H9 (cell line): ENCODE measurements at regions not wholly inside any gene's neighbourhood (a gene's known extent, or its start where the extent isn't known, plus 50 kb on each side); places are given as distances from the start of the nearest gene placed in this dataset.

Source experiments
- DNase-seq: peaks from one replicate; pipeline ENCODE4 v3.0.0-alpha.2; 2017
- H2AFZ ChIP-seq: one replicate; pipeline ENCODE4 v1.6.1; 2013; ENCODE audit warnings: mild to moderate bottlenecking, low read length, control low read depth, moderate library complexity
- H2AK5ac ChIP-seq: 2 replicates; pipeline ENCODE4 v1.6.1; 2013; ENCODE audit warnings: low read length, control low read depth, mixed read lengths; ENCODE audit not compliant: insufficient read length
- H2BK120ac ChIP-seq: one replicate; pipeline ENCODE4 v1.6.1; 2013; ENCODE audit warnings: low read depth, mild to moderate bottlenecking, low read length, control low read depth, inconsistent platforms; ENCODE audit not compliant: poor library complexity, severe bottlenecking
- H2BK12ac ChIP-seq: 2 replicates; pipeline ENCODE4 v1.6.1; 2013; ENCODE audit warnings: low read length, control low read depth, mixed read lengths, low read depth; ENCODE audit not compliant: insufficient read length
- H2BK15ac ChIP-seq: 2 replicates; pipeline ENCODE4 v1.6.1; 2013; ENCODE audit warnings: low read depth, low read length, control low read depth
- H2BK20ac ChIP-seq: one replicate; pipeline ENCODE4 v1.6.1; 2013; ENCODE audit warnings: low read depth, mild to moderate bottlenecking, low read length, control low read depth, inconsistent platforms; ENCODE audit not compliant: poor library complexity, severe bottlenecking
- H2BK5ac ChIP-seq: 2 replicates; pipeline ENCODE4 v1.6.1; 2013; ENCODE audit warnings: low read length, control low read depth, mixed read lengths; ENCODE audit not compliant: insufficient read length
- H3K14ac ChIP-seq: 2 replicates; pipeline ENCODE4 v1.6.1; 2013; ENCODE audit warnings: low read length, control low read depth; ENCODE audit not compliant: insufficient read depth
- H3K18ac ChIP-seq: 2 replicates; pipeline ENCODE4 v1.6.1; 2013; ENCODE audit warnings: low read depth, mild to moderate bottlenecking, mixed read lengths, low read length, control low read depth; ENCODE audit not compliant: insufficient read length
- H3K23ac ChIP-seq: 2 replicates; pipeline ENCODE4 v1.6.1; 2013; ENCODE audit warnings: low read length, control low read depth, mixed read lengths, low read depth; ENCODE audit not compliant: insufficient read length
- H3K23me2 ChIP-seq: 2 replicates; pipeline ENCODE4 v1.6.1; 2013; ENCODE audit warnings: low read depth, mild to moderate bottlenecking, mixed read lengths, low read length, control low read depth; ENCODE audit not compliant: insufficient read length, poor library complexity, severe bottlenecking
- H3K27ac ChIP-seq: 2 replicates; pipeline ENCODE4 v1.5.1; 2013; ENCODE audit warnings: low read length, control low read depth, mixed read lengths, low read depth; ENCODE audit not compliant: insufficient read length
- H3K27me3 ChIP-seq: 2 replicates; pipeline ENCODE4 v1.6.1; 2013; ENCODE audit warnings: low read length, control low read depth, inconsistent platforms; ENCODE audit not compliant: insufficient read depth
- H3K4ac ChIP-seq: 2 replicates; pipeline ENCODE4 v1.6.1; 2013; ENCODE audit warnings: low read depth, mild to moderate bottlenecking, control low read depth, inconsistent platforms, low read length, moderate library complexity
- H3K4me1 ChIP-seq: 2 replicates; pipeline ENCODE4 v1.6.1; 2013; ENCODE audit warnings: low read length, control low read depth, inconsistent platforms; ENCODE audit not compliant: insufficient read depth
- H3K4me2 ChIP-seq: 2 replicates; pipeline ENCODE4 v1.6.1; 2013; ENCODE audit warnings: low read length, control low read depth, mixed read lengths; ENCODE audit not compliant: insufficient read length, insufficient read depth
- H3K56ac ChIP-seq: 2 replicates; pipeline ENCODE4 v1.6.1; 2013; ENCODE audit warnings: low read depth, mild to moderate bottlenecking, mixed read lengths, low read length, control low read depth; ENCODE audit not compliant: insufficient read length
- H3K79me1 ChIP-seq: 2 replicates; pipeline ENCODE4 v1.6.1; 2013; ENCODE audit warnings: low read depth, mild to moderate bottlenecking, moderate library complexity, low read length, control low read depth, inconsistent platforms; ENCODE audit not compliant: insufficient read depth, poor library complexity, severe bottlenecking
- H3K79me2 ChIP-seq: 2 replicates; pipeline ENCODE4 v1.6.1; 2013; ENCODE audit warnings: low read length, control low read depth, inconsistent platforms; ENCODE audit not compliant: insufficient read depth
- H3K9ac ChIP-seq: 2 replicates; pipeline ENCODE4 v1.6.1; 2013; ENCODE audit warnings: low read length, control low read depth, mixed read lengths; ENCODE audit not compliant: insufficient read length; ENCODE audit errors: extremely low read depth
- H3K9me3 ChIP-seq: one replicate; pipeline ENCODE4 v1.6.1; 2013; ENCODE audit warnings: low read depth, low read length, inconsistent platforms; ENCODE audit not compliant: control insufficient read depth
- H3T11ph ChIP-seq: one replicate; pipeline ENCODE4 v1.6.1; 2013; ENCODE audit warnings: mild to moderate bottlenecking, low read length, control low read depth, inconsistent platforms
- H4K20me1 ChIP-seq: one replicate; pipeline ENCODE4 v1.6.1; 2013; ENCODE audit not compliant: control insufficient read depth, insufficient read length, insufficient read depth
- H4K5ac ChIP-seq: 2 replicates; pipeline ENCODE4 v1.6.1; 2013; ENCODE audit warnings: low read depth, mild to moderate bottlenecking, mixed read lengths, low read length, control low read depth; ENCODE audit not compliant: insufficient read length
- H4K8ac ChIP-seq: replicated peaks from 2 replicates; pipeline ENCODE4 v1.6.1; 2013; ENCODE audit warnings: low read length, control low read depth, mixed read lengths, low read depth; ENCODE audit not compliant: insufficient read length
- H4K91ac ChIP-seq: 2 replicates; pipeline ENCODE4 v1.6.1; 2013; ENCODE audit warnings: low read depth, mild to moderate bottlenecking, moderate library complexity, mixed read lengths, low read length, control low read depth; ENCODE audit not compliant: insufficient read length
- H3K27ac Mint-ChIP-seq, 3 experiments: 2 replicates in 2 of 3; 3 replicates in 1 of 3; pipeline ENCODE4 v1.8.0; 2020 to 2021; ENCODE audit warnings: mixed read lengths in 3 of 3, mild to moderate bottlenecking in 1 of 3, moderate library complexity in 1 of 3
- H3K27me3 Mint-ChIP-seq: 2 replicates; pipeline ENCODE4 v1.8.0; 2021; ENCODE audit warnings: low read depth, mild to moderate bottlenecking, moderate library complexity, mixed read lengths
- H3K36me3 Mint-ChIP-seq, 3 experiments: 2 replicates in 2 of 3; 3 replicates in 1 of 3; pipeline ENCODE4 v1.8.0; 2020 to 2021; ENCODE audit warnings: low read depth in 3 of 3, mixed read lengths in 3 of 3; ENCODE audit not compliant: insufficient read depth in 1 of 3
- H3K4me1 Mint-ChIP-seq, 2 experiments: 2 replicates each; pipeline ENCODE4 v1.8.0; 2020; ENCODE audit warnings: mixed read lengths in 2 of 2
- H3K4me3 Mint-ChIP-seq, 2 experiments: 2 replicates in 1 of 2; 3 replicates in 1 of 2; pipeline ENCODE4 v1.8.0; 2020 to 2021; ENCODE audit warnings: mild to moderate bottlenecking in 2 of 2, mixed read lengths in 2 of 2, moderate library complexity in 1 of 2
- H3K9me3 Mint-ChIP-seq, 2 experiments: 2 replicates in 1 of 2; 3 replicates in 1 of 2; pipeline ENCODE4 v1.8.0; 2020; ENCODE audit warnings: mild to moderate bottlenecking in 2 of 2, mixed read lengths in 2 of 2, moderate library complexity in 1 of 2
- WGBS: extraction: QIAGEN DNeasy Blood & Tissue Kit; methylation state at CpG from one replicate; pipeline ENCODE4 v1.1.7; 2013; ENCODE audit warnings: missing lambda C conversion rate, low lambda C conversion rate, mixed read lengths; ENCODE audit not compliant: insufficient read length; ENCODE audit errors: extremely low coverage; 5-methylcytosine and 5-hydroxymethylcytosine counted together
- TF ChIP-seq, protein P1 (sequence below): fragments of 200-600 bp; sonication (generic); conservative IDR thresholded peaks from 3 replicates; pipeline ENCODE4 v1.8.0; 2021; ENCODE audit warnings: antibody characterized with exemption, mild to moderate bottlenecking

DNA sequence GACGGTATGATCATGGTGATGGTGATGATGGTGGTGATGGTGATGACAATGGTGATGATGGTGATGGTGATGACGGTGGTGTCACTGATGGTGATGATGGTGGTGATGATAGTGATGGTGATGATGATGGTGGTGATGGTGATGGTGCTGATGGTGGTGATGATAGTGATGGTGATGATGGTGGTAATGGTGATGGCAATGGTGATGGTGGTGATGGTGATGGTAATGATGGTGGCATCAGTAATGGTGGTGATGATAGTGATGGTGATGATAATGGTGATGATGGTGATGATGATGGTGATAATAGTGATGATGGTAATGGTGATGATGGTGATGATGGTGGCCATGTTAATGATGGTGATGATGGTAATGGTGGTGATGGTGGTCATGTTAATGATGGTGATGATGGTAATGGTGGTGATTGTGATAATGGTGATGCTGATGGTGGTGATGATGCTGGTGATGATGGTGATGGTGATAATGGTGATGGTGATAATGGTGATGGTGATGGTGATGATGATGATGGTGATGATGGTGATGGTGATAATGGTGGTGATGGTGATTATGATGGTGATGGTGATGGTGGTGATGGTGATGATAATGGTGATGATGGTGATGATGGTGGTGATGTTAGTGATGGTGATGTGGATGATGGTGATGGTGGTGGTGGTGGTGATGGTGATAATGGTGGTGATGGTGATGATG lies 107.2 kb downstream of the C16orf95 start:
- Histone ChIP-seq H2BK15ac (no peak overlapping the region), H3K56ac (no peak overlapping the region), H2BK20ac (no peak overlapping the region), H3K23ac (no peak overlapping the region), H3K4me1 (no peaks in the 10 kb centered on the region), H2BK5ac (no peak overlapping the region), H3K79me2 (no peaks in the 10 kb centered on the region), H2AK5ac (no peak overlapping the region), H3K23me2 (no peaks in the 10 kb centered on the region), H3K4ac (no peak overlapping the region), H4K8ac (no peak overlapping the region), H4K5ac (peak overlapping the region; percentile 64), H3K18ac (no peak overlapping the region), H2AFZ (no peak overlapping the region), H3K4me2 (no peak overlapping the region), H3K27me3 (no peaks in the 10 kb centered on the region), H3K79me1 (no peaks in the 10 kb centered on the region), H4K91ac (no peak overlapping the region), H2BK12ac (no peak overlapping the region), H3K9ac (no peak overlapping the region), H3T11ph (no peak overlapping the region), H4K20me1 (peaks cover 2% of the 10 kb centered on the region), H3K27ac (no peak overlapping the region), H3K14ac (no peak overlapping the region), H2BK120ac (no peak overlapping the region), H3K9me3 (no peaks in the 10 kb centered on the region)
- Mint-ChIP-seq H3K36me3 (no peaks in the 10 kb centered on the region), H3K27ac (no peak overlapping the region), H3K27me3 (no peaks in the 10 kb centered on the region), H3K9me3 (no peaks in the 10 kb centered on the region), H3K4me1 (peaks cover 6 to 12% of the 10 kb centered on the region in 2 experiments), H3K4me3 (no peak overlapping the region)
- DNase-seq: no peak
- TF ChIP-seq, protein P1, sequence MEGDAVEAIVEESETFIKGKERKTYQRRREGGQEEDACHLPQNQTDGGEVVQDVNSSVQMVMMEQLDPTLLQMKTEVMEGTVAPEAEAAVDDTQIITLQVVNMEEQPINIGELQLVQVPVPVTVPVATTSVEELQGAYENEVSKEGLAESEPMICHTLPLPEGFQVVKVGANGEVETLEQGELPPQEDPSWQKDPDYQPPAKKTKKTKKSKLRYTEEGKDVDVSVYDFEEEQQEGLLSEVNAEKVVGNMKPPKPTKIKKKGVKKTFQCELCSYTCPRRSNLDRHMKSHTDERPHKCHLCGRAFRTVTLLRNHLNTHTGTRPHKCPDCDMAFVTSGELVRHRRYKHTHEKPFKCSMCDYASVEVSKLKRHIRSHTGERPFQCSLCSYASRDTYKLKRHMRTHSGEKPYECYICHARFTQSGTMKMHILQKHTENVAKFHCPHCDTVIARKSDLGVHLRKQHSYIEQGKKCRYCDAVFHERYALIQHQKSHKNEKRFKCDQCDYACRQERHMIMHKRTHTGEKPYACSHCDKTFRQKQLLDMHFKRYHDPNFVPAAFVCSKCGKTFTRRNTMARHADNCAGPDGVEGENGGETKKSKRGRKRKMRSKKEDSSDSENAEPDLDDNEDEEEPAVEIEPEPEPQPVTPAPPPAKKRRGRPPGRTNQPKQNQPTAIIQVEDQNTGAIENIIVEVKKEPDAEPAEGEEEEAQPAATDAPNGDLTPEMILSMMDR: no peak
- WGBS: no CpG with 5 or more reads among the region's 2 CpGs
